Forelimb muscle (tissue), 1 donor: ENCODE measurements at regions not wholly inside any gene's neighbourhood (a gene's known extent, or its start where the extent isn't known, plus 50 kb on each side); places are given as distances from the start of the nearest gene placed in this dataset.

ENCODE experiments used
- DNase-seq: peaks from one replicate; pipeline ENCODE4 v3.0.0-alpha.2; 2013; ENCODE audit warnings: low read depth

- DNase-seq = no peak
Measured at GRCh38 chr18:70672581-70672980, 383.7 kb downstream of the SOCS6 start.

DNA sequence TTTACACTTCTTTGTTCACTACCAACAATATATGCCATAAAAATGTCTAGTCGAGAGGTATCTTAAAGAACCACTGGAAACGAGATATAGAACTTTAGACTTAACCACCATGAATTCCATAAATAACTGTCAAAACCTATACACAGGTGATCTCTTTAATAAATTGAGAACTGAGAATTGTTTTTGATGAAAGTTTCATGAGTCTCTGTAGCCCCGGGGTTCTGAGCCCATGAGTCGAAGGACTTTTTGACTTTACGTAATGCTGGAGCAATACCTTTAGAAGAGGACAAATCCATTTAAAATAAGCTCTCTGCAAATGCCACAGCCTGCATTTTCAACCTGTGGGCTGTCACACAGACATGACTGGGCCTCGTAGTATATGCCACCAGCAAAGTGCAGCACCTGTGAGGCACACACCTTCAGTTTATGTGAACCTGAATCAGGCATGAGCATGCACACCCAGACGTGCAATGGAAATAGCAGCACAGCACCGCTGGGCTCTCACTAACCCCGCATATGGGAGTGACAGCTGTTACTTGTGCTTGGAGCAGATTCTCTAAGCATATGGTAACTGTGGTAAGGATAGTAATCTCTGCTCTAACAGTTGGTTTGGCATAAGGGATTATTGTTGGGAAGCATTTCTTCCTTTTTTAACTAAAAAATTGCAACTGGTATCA, 383.2 kb downstream of the SOCS6 start:
- DNase-seq = no peak

DNA sequence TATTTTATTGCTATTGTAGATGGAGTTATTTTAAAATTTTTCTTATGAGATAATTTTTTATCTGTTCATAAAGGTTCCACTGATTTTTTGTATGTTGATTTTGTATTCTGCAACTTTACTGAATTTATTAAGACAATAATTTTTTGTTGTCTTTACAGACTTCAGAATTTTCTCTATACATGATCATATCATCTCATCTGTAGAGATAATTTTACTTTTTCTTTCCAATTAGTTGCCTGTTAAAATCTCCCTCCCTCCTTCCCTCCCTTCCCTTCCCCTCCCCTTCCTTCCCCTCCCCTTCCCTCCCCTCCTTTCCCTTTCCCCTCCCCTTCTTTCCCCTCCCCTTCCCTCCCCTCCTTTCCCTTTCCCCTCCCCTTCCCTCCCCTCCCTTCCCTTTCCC, 378.1 kb downstream of the SOCS6 start:
- DNase-seq = no peak

- DNase-seq = no peak
Measured at GRCh38 chr18:70663141-70663540, 374.3 kb downstream of the SOCS6 start.

DNA sequence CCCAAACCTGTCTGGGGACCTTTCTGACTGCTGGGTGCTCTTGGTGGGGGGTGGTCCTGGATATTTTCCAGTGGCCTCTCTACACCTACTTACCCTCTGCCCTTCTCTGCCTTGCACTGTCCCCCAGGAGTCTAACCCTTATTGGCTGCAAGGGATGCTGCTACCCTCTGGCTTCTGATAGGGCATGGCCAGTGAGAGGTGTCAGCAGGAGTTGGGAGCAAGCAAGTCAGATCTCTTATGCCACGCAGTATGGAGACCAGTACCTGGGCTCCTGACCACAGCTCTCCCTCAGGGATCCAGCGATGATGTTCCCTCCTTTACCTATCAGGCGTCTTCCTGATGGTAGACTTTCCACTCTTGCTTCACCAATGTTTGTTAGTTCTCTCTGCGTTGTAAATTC, 373.7 kb downstream of the SOCS6 start:
- DNase-seq = no peak

DNA sequence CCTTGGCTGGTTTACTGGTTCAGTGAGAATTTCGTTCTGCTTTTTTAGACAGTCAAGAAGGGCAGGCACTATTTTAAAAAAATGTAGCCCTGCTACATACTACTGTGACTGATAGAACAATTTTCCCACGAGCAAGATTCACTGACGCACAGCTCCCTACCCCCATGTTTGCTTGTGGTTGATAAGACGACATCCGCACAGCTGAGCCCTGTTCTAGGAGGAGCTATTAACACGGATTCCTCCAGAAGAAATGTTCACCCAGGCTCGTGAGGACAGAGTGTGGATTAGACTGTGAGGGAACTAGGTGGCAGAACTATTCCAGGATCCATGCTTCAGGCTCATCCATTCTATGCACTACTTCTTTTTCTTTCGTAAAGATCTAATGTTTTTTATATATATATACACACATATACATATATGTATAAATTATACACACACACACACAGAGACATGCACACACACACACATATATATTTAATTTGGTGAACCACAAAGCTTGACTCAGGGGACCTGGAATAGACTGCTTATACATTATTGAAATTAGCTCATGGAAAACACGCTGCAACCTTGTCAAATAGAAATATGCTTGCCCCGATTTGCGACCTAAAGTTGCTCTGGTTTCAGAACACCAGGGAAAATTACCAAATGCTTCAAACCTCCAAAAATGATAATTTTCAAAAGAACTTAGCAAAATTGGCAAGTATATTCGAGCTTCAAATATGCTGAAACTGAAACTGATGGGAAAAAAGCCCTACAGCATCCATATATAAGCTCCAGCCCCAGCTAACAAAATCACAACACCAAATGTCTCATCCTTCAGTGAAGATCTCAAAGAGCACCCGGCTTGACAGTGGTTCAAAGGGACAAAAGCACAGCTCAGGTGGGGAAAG, 370.4 kb downstream of the SOCS6 start:
- DNase-seq = no peak

DNA sequence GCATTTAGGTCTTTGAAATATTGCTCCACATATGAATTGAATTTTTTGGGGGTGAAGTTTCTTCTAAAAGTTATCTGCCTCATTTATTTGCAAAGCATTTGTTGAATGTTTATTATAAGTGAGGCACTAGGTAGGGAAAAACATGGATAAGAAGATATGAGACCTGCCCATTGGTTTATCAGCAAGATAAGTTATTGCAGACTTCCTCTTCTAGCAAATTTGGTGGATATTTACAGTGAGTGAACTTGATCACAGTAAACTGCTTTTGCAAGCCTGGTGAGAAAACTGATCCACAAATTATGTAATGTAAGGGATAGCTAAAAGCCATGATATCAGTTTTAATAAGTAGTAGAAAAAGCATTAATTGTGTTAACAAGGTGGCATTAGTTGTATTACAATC, 364.8 kb downstream of the SOCS6 start:
- DNase-seq = no peak

DNA sequence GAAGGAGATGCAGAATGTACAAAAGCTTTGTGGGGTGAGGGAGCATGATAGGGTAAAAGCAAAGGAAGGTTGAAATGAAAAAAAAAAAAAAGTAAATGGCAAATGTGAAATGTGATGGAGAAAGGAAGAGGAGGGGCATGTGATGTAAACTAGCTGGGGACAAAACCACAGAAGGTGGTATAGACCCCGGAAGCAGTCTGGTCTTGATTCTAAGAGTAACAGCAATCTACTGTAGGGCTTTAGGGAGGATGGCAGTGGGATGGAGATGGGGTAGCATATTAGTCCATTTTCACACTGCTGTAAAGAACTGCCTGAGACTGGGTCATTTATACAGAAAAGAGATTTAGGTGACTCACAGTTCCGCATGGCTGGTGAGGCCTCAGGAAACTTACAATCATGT, 362.0 kb downstream of the SOCS6 start:
- no peak for DNase-seq

DNA sequence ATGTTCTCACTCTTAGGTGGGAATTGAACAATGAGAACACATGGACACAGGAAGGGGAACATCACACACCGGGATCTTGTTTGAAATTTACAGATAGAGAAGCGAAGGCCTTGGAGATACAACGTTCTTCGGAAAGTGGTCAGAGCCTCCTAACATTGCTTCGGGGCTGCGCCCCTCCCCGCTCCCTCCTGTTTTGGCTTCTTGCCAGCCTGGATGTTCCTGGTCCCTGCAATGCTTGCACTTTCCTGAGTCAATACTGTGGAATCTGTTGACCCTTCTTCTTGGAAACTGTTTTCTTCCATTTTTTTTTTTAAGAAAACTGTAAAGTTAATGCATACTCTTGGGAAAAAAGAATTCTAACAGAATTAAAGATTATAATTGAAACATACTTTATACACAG, 360.8 kb downstream of the SOCS6 start:
- DNase-seq = no peak

GRCh38 chr18:70645971-70646370, 357.1 kb downstream of the SOCS6 start:
- no peak for DNase-seq

DNA sequence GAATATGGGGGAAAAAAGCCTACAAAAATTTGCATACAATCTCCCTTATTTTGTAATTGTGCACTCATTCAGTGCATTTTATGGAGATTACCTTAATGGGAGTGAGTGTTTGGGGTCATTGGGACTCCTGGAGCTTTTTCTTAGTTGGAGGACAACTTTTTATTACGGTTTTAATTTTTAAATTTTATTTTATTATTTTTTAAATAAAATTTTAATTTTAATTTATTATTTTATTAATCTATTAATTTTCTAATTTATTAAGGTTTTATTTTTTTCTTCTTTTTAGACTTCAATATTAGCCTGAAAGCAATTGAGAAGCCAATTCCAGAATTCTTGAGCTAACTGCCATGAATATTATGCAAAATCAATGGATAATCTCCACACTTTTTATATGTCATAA, 355.0 kb downstream of the SOCS6 start:
- DNase-seq = no peak

DNA sequence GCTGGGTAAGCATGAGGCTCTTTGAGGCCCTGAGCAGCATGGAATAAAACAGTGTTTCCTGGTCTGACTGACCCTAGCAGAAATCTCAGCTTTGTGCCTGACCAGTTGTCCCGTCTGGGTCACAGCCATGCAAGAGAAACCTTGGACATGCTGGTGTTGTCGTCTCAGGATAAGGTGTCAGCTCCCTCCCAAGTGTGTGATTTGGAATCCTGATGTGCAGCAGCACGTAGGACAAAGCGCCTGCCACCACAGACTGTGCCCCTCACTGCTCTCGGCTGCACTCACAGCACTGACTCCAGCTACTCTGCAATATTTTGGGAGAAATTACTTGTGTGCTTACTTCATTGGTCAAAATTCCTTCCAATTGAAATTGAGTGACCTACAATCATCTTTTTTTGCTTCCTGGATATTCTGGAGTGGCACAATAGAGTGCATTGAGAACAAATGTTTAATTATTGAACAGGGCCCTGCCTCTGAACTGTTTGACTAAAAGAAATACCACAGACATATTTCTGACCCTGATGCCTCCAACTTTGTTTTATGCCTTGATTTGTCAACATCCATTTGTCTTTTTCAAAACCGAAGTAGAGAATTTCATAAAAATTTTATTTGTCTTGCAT, 352.4 kb downstream of the SOCS6 start:
- no peak for DNase-seq

GRCh38 chr18:70640336-70640887, 351.6 kb downstream of the SOCS6 start:
- no peak for DNase-seq

- no peak for DNase-seq
Measured at GRCh38 chr18:70636991-70637390, 348.1 kb downstream of the SOCS6 start.

DNA sequence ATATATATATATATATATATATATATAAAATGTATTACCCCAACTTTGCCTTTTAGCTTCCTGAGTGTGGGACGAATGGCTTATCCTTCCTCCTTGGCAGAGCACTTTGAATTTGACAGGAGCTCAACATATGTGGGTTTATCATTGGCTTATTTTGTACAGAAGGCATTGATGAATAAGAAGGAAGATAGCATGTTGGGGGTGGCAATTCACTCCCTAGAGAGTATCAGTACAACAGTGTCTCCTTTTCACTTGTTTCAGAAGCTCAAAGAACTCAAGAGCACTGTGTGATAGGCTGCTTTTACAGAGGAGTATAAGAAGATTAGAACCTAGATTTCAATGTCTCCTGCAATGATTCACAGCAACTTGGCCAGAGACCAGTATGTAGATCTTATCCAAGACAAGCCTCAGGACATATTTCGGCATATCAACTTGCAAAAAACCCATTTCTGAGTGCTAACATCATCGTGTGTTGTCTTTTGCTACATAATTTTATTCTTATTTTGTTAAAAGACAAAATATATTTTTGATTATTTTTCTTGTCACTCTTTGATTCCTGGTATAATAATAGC, 345.8 kb downstream of the SOCS6 start:
- no peak for DNase-seq

- no peak for DNase-seq
Measured at GRCh38 chr18:70627182-70627802, 338.4 kb downstream of the SOCS6 start.

GRCh38 chr18:70622622-70623419, 334.0 kb downstream of the SOCS6 start:
- no peak for DNase-seq

DNA sequence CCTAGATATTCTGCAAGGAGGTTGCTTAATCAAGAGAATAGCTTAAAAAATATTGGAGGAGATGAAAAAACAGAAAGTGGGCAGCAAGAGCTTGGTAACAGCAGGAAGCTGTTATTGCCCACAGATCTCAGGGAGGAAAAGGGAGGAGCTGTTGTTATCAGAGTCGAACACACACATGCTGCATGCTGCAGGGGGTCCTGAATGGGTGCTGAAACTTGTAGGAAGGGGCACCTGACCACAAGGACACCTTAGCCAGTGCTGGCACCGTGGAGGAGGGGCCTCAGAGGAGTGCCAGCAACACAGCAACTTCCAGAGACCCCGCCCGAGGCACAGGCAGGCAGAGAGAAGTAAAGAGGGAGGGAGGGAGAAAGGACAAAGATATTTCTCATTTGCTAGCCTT, 332.9 kb downstream of the SOCS6 start:
- DNase-seq = no peak

DNA sequence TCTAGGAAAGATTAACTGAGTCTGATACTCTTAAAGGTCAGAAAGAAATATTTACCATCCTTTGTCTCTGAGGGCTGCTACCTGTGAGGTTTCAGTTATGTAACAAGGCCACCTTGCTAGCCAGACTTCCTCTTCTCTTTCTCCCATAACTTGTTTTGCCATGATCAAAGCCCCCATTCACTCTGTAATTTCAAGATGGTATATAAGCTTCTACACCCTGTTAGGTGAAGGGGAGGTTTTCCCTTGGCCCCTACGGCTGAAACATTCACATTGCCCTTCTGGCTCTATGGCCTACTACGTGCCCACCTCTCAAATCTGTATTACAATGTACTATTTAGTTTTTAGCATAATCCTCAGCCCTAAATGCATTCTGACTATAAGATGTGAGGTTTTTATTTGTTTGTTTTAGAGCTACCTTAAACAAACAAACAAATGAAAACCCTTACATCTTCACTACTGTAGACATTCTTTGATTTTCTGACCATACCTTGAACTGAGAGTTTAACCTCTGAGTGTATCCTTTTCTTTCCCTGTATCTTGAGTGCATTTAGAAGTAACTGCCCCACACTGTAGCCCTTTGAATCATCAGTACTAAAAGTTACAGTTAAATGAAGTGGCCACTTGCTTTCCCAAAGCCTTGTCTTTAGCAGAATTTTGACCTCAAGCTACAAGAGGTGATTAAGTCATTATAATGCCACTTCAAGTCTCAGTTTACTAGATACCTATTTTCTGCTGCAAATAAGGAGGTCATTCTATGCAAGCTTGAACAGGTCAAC, 332.2 kb downstream of the SOCS6 start:
- DNase-seq = no peak
